Lung (tissue), 11 donors: ENCODE measurements at regions not wholly inside any gene's neighbourhood (a gene's known extent, or its start where the extent isn't known, plus 50 kb on each side); places are given as distances from the start of the nearest gene placed in this dataset.
A peak's percentile ranks its signal among the peaks of the same experiment; 100 is the strongest.

Experiments used
- ATAC-seq: fragments of 200-7000 bp; cut with Tn5 transposase; one replicate; pipeline ENCODE4 v1.9.1; 2020; ENCODE audit warnings: moderate number of reproducible peaks; ENCODE audit not compliant: insufficient read depth, low FRiP score
- DNase-seq, 3 donors: peaks; one replicate each; pipeline ENCODE4 v3.0.0-alpha.2; 2013 to 2017
- H3K27ac ChIP-seq, 2 donors: one replicate each; pipeline ENCODE4 v1.5.1; 2013; ENCODE audit warnings: mild to moderate bottlenecking in 2 of 2, moderate library complexity in 2 of 2, control low read depth in 1 of 2, inconsistent platforms in 1 of 2, low read depth in 1 of 2, low read length in 1 of 2
- H3K27me3 ChIP-seq, 3 donors: one replicate each; pipeline ENCODE4 v1.5.1; 2013; ENCODE audit warnings: low read length in 2 of 3; ENCODE audit not compliant: control insufficient read depth in 3 of 3, insufficient read depth in 3 of 3
- H3K36me3 ChIP-seq, 4 donors: one replicate each; pipeline ENCODE4 v1.5.1; 2013; ENCODE audit warnings: low read length in 4 of 4, mild to moderate bottlenecking in 1 of 4, moderate library complexity in 1 of 4; ENCODE audit not compliant: control insufficient read depth in 4 of 4, insufficient read depth in 4 of 4
- H3K4me1 ChIP-seq, 5 donors: one replicate each; pipeline ENCODE4 v1.5.1; 2013; ENCODE audit warnings: low read length in 5 of 5, mild to moderate bottlenecking in 2 of 5, moderate library complexity in 1 of 5; ENCODE audit not compliant: control insufficient read depth in 5 of 5, insufficient read depth in 5 of 5
- H3K4me3 ChIP-seq: one replicate; pipeline ENCODE4 v1.5.1; 2013; ENCODE audit warnings: mild to moderate bottlenecking, control low read depth, moderate library complexity
- H3K9ac ChIP-seq, 2 donors: one replicate each; pipeline ENCODE4 v1.5.1; 2013; ENCODE audit warnings: low read length in 2 of 2, control low read depth in 1 of 2; ENCODE audit not compliant: insufficient read depth in 1 of 2
- H3K9me3 ChIP-seq, 4 donors: one replicate each; pipeline ENCODE4 v1.5.1; 2013; ENCODE audit warnings: low read length in 3 of 4, mild to moderate bottlenecking in 1 of 4, moderate library complexity in 1 of 4; ENCODE audit not compliant: control insufficient read depth in 4 of 4, insufficient read depth in 3 of 4
- WGBS, 2 donors: extraction: QIAGEN DNeasy Blood & Tissue Kit; methylation state at CpG; one replicate each; pipeline ENCODE4 v1.1.7; 2013; 5-methylcytosine and 5-hydroxymethylcytosine counted together
- TF ChIP-seq, protein P1 (sequence below): IDR thresholded peaks from 2 replicates; pipeline ENCODE4 v1.5.1; 2012; ENCODE audit warnings: mild to moderate bottlenecking; ENCODE audit errors: control extremely low read depth, extremely low read depth
- donor health status: control.
- donor health status: control.
- donor health status: Bipolar disorder and iron deficiency.
- donor health status: healthy.
- donor health status: DM: yes; HTN: yes; CAD: no.

- TF ChIP-seq, protein P1, sequence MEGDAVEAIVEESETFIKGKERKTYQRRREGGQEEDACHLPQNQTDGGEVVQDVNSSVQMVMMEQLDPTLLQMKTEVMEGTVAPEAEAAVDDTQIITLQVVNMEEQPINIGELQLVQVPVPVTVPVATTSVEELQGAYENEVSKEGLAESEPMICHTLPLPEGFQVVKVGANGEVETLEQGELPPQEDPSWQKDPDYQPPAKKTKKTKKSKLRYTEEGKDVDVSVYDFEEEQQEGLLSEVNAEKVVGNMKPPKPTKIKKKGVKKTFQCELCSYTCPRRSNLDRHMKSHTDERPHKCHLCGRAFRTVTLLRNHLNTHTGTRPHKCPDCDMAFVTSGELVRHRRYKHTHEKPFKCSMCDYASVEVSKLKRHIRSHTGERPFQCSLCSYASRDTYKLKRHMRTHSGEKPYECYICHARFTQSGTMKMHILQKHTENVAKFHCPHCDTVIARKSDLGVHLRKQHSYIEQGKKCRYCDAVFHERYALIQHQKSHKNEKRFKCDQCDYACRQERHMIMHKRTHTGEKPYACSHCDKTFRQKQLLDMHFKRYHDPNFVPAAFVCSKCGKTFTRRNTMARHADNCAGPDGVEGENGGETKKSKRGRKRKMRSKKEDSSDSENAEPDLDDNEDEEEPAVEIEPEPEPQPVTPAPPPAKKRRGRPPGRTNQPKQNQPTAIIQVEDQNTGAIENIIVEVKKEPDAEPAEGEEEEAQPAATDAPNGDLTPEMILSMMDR, result no peak
- no peaks in the 10 kb centered on the region for H3K27me3 ChIP-seq
- H3K9me3 ChIP-seq, result peaks cover 0 to 3% (median 0%) of the 10 kb centered on the region in 4 donors
- DNase-seq (no peak), ATAC-seq (no peak)
- no peak overlapping the region for H3K27ac ChIP-seq
- no peaks in the 10 kb centered on the region for H3K4me1 ChIP-seq
- 80 to 85% methylated on average over 3 of the region's 3 CpGs for WGBS, 2 donors
- H3K36me3 ChIP-seq, result no peaks in the 10 kb centered on the region
- no peak overlapping the region for H3K9ac ChIP-seq
- no peak overlapping the region for H3K4me3 ChIP-seq
Observed at GRCh38 chr2:21912405-21912804, 788.6 kb downstream of the TDRD15 start.

- TF ChIP-seq, protein P1, result no peak
- WGBS, 2 donors, result 43 to 96% methylated on average over 1 of the region's 1 CpG
- no peak for DNase-seq
Observed at GRCh38 chr2:21915201-21915600, 791.4 kb downstream of the TDRD15 start.

DNA sequence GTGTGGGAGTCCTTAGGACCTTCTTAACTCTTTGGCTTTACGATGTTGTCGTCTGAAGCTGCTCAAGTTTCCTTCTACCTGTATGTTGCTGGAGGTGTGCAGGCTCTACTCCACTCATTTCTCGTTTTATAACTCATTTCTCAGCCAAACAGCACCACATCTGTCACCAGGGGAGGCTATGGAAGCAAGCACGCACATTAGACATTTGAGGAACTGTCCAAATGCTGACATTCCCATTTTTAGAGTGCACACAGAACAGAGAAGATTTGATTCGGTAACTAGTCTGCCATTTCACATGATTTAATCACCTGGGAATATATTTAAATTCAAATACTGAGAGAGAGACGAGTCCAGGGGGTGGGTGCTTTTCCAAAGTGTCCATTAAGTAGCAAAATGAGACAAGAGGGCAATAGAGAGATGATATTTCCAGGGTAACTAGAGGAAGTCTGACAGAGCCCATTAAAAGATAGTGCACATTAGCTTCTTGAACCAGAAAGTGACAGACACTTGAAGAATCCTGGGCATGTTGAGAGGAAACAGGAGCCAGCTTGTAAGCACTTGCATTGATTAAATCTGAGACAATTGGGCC is 793.3 kb downstream of the TDRD15 start:
- WGBS, 2 donors, result 48 to 59% methylated on average over 6 of the region's 6 CpGs
- Histone ChIP-seq H3K4me3 (no peak overlapping the region), H3K9ac (no peak overlapping the region), H3K27ac (no peak overlapping the region), H3K4me1 (no peaks in the 10 kb centered on the region), H3K36me3 (no peaks in the 10 kb centered on the region), H3K27me3 (no peaks in the 10 kb centered on the region), H3K9me3 (no peaks in the 10 kb centered on the region)
- DNase-seq, result peak in 2 of 3 donors; percentile 48 to 73
- ATAC-seq, result no peak
- TF ChIP-seq, protein P1, result no peak

More at GRCh38 chr2:21915201-21915600, 791.4 kb downstream of the TDRD15 start:
- no peak overlapping the region for H3K9ac ChIP-seq
- H3K27me3 ChIP-seq, result no peaks in the 10 kb centered on the region
- ATAC-seq, result no peak
- no peak overlapping the region for H3K4me3 ChIP-seq
- H3K4me1 ChIP-seq, result no peaks in the 10 kb centered on the region
- no peaks in the 10 kb centered on the region for H3K36me3 ChIP-seq
- no peak overlapping the region for H3K27ac ChIP-seq
- no peaks in the 10 kb centered on the region for H3K9me3 ChIP-seq

- Histone ChIP-seq H3K4me3 (no peak overlapping the region), H3K27ac (no peak overlapping the region), H3K9me3 (peaks cover 0 to 4% (median 2%) of the 10 kb centered on the region in 4 donors), H3K9ac (no peak overlapping the region), H3K27me3 (no peaks in the 10 kb centered on the region), H3K4me1 (no peaks in the 10 kb centered on the region), H3K36me3 (no peaks in the 10 kb centered on the region)
- WGBS, 2 donors, result 69 to 71% methylated on average over 4 of the region's 4 CpGs
- no peak for DNase-seq
- no peak for ATAC-seq
- TF ChIP-seq, protein P1, result no peak
Observed at GRCh38 chr2:21920721-21921120, 797.0 kb downstream of the TDRD15 start.
